ENCODE measurements at regions not wholly inside any gene's neighbourhood (a gene's known extent, or its start where the extent isn't known, plus 50 kb on each side); places are given as distances from the start of the nearest gene placed in this dataset.

DNA sequence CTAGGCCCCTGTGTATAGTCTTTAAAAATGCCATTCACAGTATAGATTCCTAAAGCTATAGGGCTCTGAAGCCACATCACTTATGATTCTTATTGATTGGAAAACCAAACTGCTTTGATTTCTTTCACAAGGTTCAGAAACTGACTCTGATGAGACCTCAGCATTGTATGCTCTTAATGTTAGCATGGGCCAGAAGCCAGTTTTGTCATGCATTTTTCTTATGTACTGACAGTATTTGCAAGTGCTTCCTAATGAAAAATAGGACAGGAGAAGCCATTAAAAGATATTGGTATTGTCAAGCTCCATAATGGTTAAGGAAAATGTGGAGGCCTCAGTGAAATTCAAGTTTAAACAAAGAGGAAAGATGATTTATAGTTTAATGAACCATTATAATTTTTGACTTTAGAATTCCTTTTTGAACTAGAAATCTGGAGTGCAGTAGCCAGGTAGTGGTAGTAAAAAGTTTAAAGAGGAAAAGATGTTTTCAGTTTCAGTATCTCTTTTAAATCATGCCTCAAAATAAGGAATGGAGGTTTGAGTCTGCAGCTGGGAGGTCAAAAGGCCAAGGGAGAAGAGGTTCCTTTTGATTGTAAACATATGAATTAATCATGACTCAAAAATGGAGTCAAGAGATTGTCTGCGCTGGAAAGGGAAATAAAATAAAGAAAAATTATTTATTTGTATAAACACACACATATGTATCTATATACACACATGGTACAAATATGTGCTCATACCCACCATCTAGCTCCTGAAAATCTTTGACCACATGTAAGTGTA lies 388.1 kb upstream of the PRICKLE1 start:
- FAIRE-seq (no peak), DNase-seq (ENCODE audit: low read depth, low spot score) (no peak)
- Histone ChIP-seq H4K20me1 (replicated peaks; ENCODE audit: control insufficient read depth, extremely low read depth, insufficient read depth, low read length) (no peaks in the 10 kb centered on the region), H3K9ac (replicated peaks; ENCODE audit: extremely low read depth, insufficient read depth, low read length) (no peak overlapping the region), H3K79me2 (ENCODE audit: control insufficient read depth, insufficient read depth, low read length) (no peaks in the 10 kb centered on the region), H3K9me1 (replicated peaks; ENCODE audit: control insufficient read depth, extremely low read depth, insufficient read depth, low read length) (no peaks in the 10 kb centered on the region), H3K36me3 (ENCODE audit: control insufficient read depth in 2 of 2, extremely low read depth in 1 of 2, insufficient read depth in 2 of 2, low read length in 2 of 2) (no peaks in the 10 kb centered on the region), H3K4me3 (replicated peaks in 1 of 3; ENCODE audit: insufficient read depth in 1 of 3, low read depth in 1 of 3, low read length in 3 of 3) (no peak overlapping the region), H2AFZ (ENCODE audit: low read depth, low read length) (peak overlapping the region; percentile 7), H3K27ac (ENCODE audit: insufficient read depth, low read depth, low read length) (no peak overlapping the region), H3K4me1 (ENCODE audit: control insufficient read depth, extremely low read depth, insufficient read depth, low read length) (peaks cover 17% of the 10 kb centered on the region), H3K9me3 (replicated peaks; ENCODE audit: control insufficient read depth, insufficient read depth, low read length) (no peaks in the 10 kb centered on the region), H3K27me3 (ENCODE audit: control insufficient read depth in 2 of 2, insufficient read depth in 2 of 2, low read length in 2 of 2) (no peaks in the 10 kb centered on the region), H3K4me2 (ENCODE audit: insufficient read depth, low read length) (no peak overlapping the region)
- intact Hi-C loops (cut with micrococcal nuclease) = no loop called here
- ChIA-PET POLR2A (no interaction called here), CTCF (interaction anchor here (1.3 to 2.2 kb wide), 3 partner anchors 8 to 261 kb away, joined by 3 to 7 read pairs (median 3); no protein-coding TSS in a partner anchor)
- BruUV-seq (replicated peaks) = no TSS peak
- dilution Hi-C loops (cut with MboI; ENCODE audit: extremely low pct_ligation_motif_present, low sequenced_read_pairs) = no loop called here
- no peak for TF ChIP-seq JUN (IDR thresholded peaks at IDR 0.05; ENCODE audit: borderline replicate concordance, insufficient read depth, insufficient read length, low read depth)

DNA sequence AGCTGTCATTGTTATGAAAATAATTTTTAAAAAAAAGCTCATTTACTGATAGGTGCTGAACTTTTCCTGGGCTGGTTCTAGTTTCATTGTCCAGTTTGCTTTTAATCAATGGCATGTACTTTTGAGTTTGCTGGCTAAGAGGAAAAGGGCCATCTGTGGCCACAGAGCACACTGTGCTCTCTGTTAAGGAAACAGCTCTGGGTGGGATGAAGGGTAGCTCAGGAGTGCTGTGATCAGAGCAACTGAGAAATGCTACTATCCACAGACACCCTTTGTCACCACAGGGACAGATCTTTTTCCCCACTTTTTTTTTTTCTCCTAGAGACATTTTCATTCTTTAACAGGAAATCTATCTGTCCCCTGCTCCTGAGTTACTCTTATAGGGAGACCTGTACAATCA lies 387.1 kb upstream of the PRICKLE1 start:
- Histone ChIP-seq H3K9me1 (replicated peaks; ENCODE audit: control insufficient read depth, extremely low read depth, insufficient read depth, low read length) (no peaks in the 10 kb centered on the region), H3K4me2 (ENCODE audit: insufficient read depth, low read length) (no peak overlapping the region), H3K9me3 (replicated peaks; ENCODE audit: control insufficient read depth, insufficient read depth, low read length) (no peaks in the 10 kb centered on the region), H3K36me3 (ENCODE audit: control insufficient read depth in 2 of 2, extremely low read depth in 1 of 2, insufficient read depth in 2 of 2, low read length in 2 of 2) (no peaks in the 10 kb centered on the region), H3K9ac (replicated peaks; ENCODE audit: extremely low read depth, insufficient read depth, low read length) (no peak overlapping the region), H3K27ac (ENCODE audit: insufficient read depth, low read depth, low read length) (peak overlapping the region; percentile 18), H3K4me1 (ENCODE audit: control insufficient read depth, extremely low read depth, insufficient read depth, low read length) (peaks cover 14% of the 10 kb centered on the region), H2AFZ (ENCODE audit: low read depth, low read length) (peak overlapping the region; percentile 86), H3K4me3 (replicated peaks in 1 of 3; ENCODE audit: insufficient read depth in 1 of 3, low read depth in 1 of 3, low read length in 3 of 3) (no peak overlapping the region), H3K79me2 (ENCODE audit: control insufficient read depth, insufficient read depth, low read length) (no peaks in the 10 kb centered on the region), H3K27me3 (ENCODE audit: control insufficient read depth in 2 of 2, insufficient read depth in 2 of 2, low read length in 2 of 2) (no peaks in the 10 kb centered on the region), H4K20me1 (replicated peaks; ENCODE audit: control insufficient read depth, extremely low read depth, insufficient read depth, low read length) (no peaks in the 10 kb centered on the region)
- intact Hi-C loops (cut with micrococcal nuclease) = no loop called here
- FAIRE-seq (no peak), DNase-seq (ENCODE audit: low read depth, low spot score) (no peak)
- TF ChIP-seq MYC (IDR thresholded peaks at IDR 0.05; ENCODE audit: low read depth, low read length) = no peak
- ChIA-PET CTCF (interaction anchor here (1.3 to 2.2 kb wide), 2 partner anchors 15 to 262 kb away, joined by 3 to 7 read pairs; no protein-coding TSS in a partner anchor), POLR2A (interaction anchor here (1.0 kb wide), 1 partner anchor 305 kb away, joined by 3 read pairs; no protein-coding TSS in a partner anchor)
- no TSS peak for BruUV-seq (replicated peaks)
- dilution Hi-C loops (cut with MboI; ENCODE audit: extremely low pct_ligation_motif_present, low sequenced_read_pairs) = no loop called here

Data from endothelial cell of umbilical vein (primary cell).